ENCODE measurements at regions not wholly inside any gene's neighbourhood (a gene's known extent, or its start where the extent isn't known, plus 50 kb on each side); places are given as distances from the start of the nearest gene placed in this dataset.

DNA sequence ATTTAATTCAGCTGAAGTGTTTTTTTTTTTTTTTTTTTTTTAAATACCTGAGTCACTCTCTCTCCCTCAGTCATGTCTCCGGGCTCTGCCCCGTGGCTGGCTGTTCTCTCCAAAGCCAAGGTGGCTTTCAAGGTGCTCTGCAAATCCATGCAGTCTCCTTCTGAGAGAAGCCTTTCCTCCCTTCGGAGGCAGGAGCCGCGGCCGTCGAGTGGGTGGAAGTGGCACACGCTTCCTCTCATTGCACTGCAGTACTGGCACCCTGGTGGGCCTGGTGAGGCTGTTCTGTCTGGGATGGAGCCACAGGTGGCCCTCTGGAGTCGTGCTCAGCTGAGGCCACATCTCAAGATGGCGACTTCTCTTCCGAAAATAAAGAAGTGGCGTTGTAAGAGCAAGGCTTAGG is 221.8 kb downstream of the GLRX3 start:
- Mint-ChIP-seq H3K4me3 (ENCODE audit: low read depth) (no peak overlapping the region), H3K9me3 (no peaks in the 10 kb centered on the region), H3K27me3 (ENCODE audit: low read depth) (no peaks in the 10 kb centered on the region), H3K27ac (no peak overlapping the region), H3K36me3 (ENCODE audit: low read depth) (no peaks in the 10 kb centered on the region), H3K4me1 (ENCODE audit: low read depth) (no peaks in the 10 kb centered on the region)
- intact Hi-C loops (cut with micrococcal nuclease): no loop called here
- DNase-seq (ENCODE audit: low spot score): no peak

GRCh38 chr10:130358981-130359650 is 222.9 kb downstream of the GLRX3 start:
- Mint-ChIP-seq H3K36me3 (ENCODE audit: low read depth) (no peaks in the 10 kb centered on the region), H3K27ac (no peak overlapping the region), H3K27me3 (ENCODE audit: low read depth) (no peaks in the 10 kb centered on the region), H3K4me3 (ENCODE audit: low read depth) (no peak overlapping the region), H3K4me1 (ENCODE audit: low read depth) (no peaks in the 10 kb centered on the region), H3K9me3 (no peaks in the 10 kb centered on the region)
- intact Hi-C loops (cut with micrococcal nuclease): no loop called here
- DNase-seq (ENCODE audit: low spot score): no peak

DNA sequence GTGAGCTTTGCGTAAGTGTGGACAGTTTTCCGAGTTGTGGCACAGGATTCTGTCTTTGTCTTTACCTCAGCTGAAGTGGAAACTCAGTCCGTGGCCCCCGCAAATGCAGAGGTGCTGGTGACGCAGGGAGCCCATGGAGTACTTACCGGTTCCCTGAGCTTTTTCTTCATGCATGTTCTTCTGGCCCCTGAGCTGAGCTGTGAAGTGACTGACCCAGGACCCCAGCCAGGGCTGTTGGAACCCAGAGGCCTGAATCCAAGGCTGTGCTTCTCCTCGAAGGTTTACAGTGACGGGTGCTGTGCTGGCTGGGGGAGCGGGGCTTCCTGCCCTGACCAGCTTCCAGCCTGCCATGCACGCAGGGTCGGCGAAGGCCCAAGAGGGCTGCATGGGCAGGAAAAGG is 223.5 kb downstream of the GLRX3 start:
- Mint-ChIP-seq H3K36me3 (ENCODE audit: low read depth) (no peaks in the 10 kb centered on the region), H3K4me3 (ENCODE audit: low read depth) (no peak overlapping the region), H3K27ac (no peak overlapping the region), H3K9me3 (no peaks in the 10 kb centered on the region), H3K27me3 (ENCODE audit: low read depth) (no peaks in the 10 kb centered on the region), H3K4me1 (ENCODE audit: low read depth) (no peaks in the 10 kb centered on the region)
- DNase-seq (ENCODE audit: low spot score): no peak
- intact Hi-C loops (cut with micrococcal nuclease): no loop called here

DNA sequence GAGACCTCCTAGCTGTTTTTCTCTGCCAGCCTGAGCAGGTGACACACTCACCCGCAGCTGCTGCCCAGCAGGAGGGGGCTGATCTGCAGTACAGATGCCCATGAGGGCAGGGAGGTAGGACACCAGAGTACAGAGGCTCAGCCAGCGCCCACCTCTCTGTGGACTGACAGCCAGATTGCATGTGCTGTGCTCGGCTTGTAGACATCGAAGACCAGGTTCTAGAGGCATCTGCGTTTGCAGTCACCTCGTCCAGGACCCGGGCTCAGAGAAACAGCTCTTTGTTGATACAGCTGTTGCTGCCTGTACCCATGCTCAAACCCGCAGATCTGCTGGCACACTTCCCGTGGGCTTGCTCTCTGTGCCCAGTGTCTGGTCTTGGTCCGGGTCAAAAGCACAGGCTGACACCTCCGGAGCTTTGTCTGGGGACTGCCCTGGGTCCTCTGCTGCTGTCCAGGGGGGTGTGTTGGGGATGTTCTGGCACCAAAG is 224.7 kb downstream of the GLRX3 start:
- Mint-ChIP-seq H3K9me3 (no peaks in the 10 kb centered on the region), H3K27ac (no peak overlapping the region), H3K27me3 (ENCODE audit: low read depth) (no peaks in the 10 kb centered on the region), H3K36me3 (ENCODE audit: low read depth) (no peaks in the 10 kb centered on the region), H3K4me1 (ENCODE audit: low read depth) (no peaks in the 10 kb centered on the region), H3K4me3 (ENCODE audit: low read depth) (no peak overlapping the region)
- intact Hi-C loops (cut with micrococcal nuclease): no loop called here
- DNase-seq (ENCODE audit: low spot score): no peak

DNA sequence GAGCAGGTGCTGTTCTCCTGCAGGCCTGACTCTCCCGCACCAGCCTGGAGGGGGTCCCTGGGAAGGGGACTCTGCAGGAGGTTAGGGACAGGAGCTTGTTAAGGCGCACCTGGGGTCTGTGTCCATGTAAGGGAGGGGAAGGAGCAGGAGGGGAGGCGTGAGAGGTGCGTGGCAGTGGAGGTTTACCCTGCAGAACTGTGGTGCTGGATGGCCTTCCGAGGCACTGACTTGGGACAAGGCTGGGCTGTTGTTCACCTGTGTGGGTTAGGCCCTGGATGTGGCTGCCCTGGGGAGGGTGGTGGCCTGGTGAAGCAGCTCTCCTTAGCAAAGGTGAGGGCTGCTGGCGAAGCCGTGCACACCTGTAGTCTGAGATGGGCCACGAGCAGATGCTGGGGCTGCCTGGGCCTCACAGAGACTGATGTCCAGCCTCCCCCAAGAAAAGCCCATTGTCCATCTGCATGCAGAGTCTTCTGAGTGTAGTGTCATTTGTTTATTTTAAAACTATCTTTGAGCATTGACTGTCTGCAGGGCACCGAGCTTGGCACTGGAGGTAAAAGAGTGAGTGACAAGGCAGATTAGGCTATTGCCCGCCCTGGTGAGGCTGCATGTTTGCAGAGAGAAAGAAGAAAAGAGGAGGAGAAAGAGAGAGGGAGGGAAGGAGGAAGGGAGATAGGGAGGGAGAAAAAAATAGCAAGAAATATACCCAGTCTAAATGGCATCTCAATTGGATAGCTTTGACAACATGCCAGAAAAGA is 225.3 kb downstream of the GLRX3 start:
- DNase-seq (ENCODE audit: low spot score): no peak
- H3K9me3 Mint-ChIP-seq: no peaks in the 10 kb centered on the region
- intact Hi-C loops (cut with micrococcal nuclease): no loop called here
- no peak overlapping the region for H3K4me3 Mint-ChIP-seq (ENCODE audit: low read depth)
- no peak overlapping the region for H3K27ac Mint-ChIP-seq
- H3K36me3 Mint-ChIP-seq (ENCODE audit: low read depth): no peaks in the 10 kb centered on the region
- H3K4me1 Mint-ChIP-seq (ENCODE audit: low read depth): no peaks in the 10 kb centered on the region
- H3K27me3 Mint-ChIP-seq (ENCODE audit: low read depth): no peaks in the 10 kb centered on the region

DNA sequence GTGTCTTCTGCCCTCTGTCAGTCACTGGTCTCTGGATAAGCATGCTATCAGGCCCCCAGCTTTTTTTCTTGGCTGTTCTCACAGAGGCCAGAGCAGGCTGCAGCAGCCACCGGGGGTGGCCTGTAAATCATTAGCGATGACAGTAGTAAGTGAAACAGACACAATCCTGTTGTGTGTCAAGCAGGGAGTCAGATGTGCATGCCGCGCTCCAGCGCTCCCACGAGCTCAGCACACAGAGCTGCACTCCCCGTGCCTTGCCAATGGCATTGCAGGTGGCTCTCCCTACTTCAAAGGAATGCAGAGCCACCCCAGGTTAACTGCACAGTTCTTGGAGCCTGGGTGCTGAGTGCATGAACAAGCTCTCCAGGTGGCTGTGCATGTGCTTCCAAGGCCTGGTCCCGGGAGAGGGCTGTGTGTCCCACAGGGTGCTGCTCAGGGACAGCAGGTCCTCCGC is 226.1 kb downstream of the GLRX3 start:
- H3K27ac Mint-ChIP-seq: no peak overlapping the region
- no peaks in the 10 kb centered on the region for H3K27me3 Mint-ChIP-seq (ENCODE audit: low read depth)
- no peak for DNase-seq (ENCODE audit: low spot score)
- no peaks in the 10 kb centered on the region for H3K9me3 Mint-ChIP-seq
- no peaks in the 10 kb centered on the region for H3K36me3 Mint-ChIP-seq (ENCODE audit: low read depth)
- H3K4me1 Mint-ChIP-seq (ENCODE audit: low read depth): no peaks in the 10 kb centered on the region
- no peak overlapping the region for H3K4me3 Mint-ChIP-seq (ENCODE audit: low read depth)
- intact Hi-C loops (cut with micrococcal nuclease): no loop called here

DNA sequence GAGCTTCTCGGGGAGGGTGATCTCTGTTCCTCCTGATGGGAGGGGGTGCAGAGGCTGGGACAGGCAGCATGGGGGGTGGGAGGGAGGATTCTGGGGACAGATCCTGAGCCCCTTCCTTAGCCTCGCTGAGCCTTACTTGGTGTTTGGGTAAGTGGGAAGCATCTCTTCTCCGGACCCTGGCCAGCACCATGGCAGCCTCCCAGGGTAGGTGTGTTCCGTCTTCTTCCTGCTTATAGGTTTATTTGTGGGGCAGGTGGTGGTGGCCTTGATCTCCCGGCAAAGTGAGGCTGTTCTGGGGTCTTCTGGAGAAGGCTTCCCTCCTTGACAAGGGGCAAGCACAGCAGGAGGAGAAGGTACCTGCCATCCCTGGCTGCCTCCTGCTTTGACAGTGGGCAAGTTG is 226.9 kb downstream of the GLRX3 start:
- no peak overlapping the region for H3K27ac Mint-ChIP-seq
- H3K4me3 Mint-ChIP-seq (ENCODE audit: low read depth): no peak overlapping the region
- H3K9me3 Mint-ChIP-seq: no peaks in the 10 kb centered on the region
- DNase-seq (ENCODE audit: low spot score): no peak
- no peaks in the 10 kb centered on the region for H3K36me3 Mint-ChIP-seq (ENCODE audit: low read depth)
- no peaks in the 10 kb centered on the region for H3K27me3 Mint-ChIP-seq (ENCODE audit: low read depth)
- intact Hi-C loops (cut with micrococcal nuclease): no loop called here
- no peaks in the 10 kb centered on the region for H3K4me1 Mint-ChIP-seq (ENCODE audit: low read depth)

DNA sequence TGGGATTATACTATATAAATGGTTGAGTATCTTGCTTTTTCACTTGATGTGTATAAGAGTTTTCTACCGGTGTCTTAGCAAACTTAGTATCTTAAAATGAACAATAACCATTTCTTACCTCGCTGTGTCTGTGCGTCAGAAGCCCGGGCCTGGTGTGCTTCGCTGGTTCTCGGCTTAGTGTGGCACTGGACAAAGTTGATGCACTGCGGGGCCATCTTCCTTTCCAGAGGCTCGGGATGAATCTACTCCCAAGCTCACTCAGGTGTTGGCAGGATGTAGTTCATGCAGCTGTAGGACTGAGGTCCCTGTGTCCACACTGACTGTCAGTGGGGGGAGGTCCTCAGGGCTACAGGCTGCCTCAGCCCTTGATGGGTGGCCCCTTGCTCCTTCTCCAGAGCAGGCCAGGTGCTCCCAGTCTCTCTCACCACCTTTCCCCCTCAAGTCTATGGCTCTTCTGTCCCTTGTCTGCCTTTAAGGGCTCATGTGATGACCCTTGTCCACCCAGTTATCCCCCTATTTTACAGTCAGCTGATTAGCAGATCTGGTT is 227.8 kb downstream of the GLRX3 start:
- no peak overlapping the region for H3K4me3 Mint-ChIP-seq (ENCODE audit: low read depth)

GRCh38 chr10:130364631-130365411 is 228.6 kb downstream of the GLRX3 start:
- intact Hi-C loops (cut with micrococcal nuclease): no loop called here
- no peaks in the 10 kb centered on the region for H3K27me3 Mint-ChIP-seq (ENCODE audit: low read depth)
- no peaks in the 10 kb centered on the region for H3K36me3 Mint-ChIP-seq (ENCODE audit: low read depth)
- no peak overlapping the region for H3K27ac Mint-ChIP-seq
- no peaks in the 10 kb centered on the region for H3K4me1 Mint-ChIP-seq (ENCODE audit: low read depth)
- no peak for DNase-seq (ENCODE audit: low spot score)
- H3K9me3 Mint-ChIP-seq: no peaks in the 10 kb centered on the region
- no peak overlapping the region for H3K4me3 Mint-ChIP-seq (ENCODE audit: low read depth)

More for the DNA sequence above, 227.8 kb downstream of the GLRX3 start:
- no peaks in the 10 kb centered on the region for H3K27me3 Mint-ChIP-seq (ENCODE audit: low read depth)
- H3K27ac Mint-ChIP-seq: no peak overlapping the region
- intact Hi-C loops (cut with micrococcal nuclease): no loop called here
- H3K36me3 Mint-ChIP-seq (ENCODE audit: low read depth): no peaks in the 10 kb centered on the region
- no peaks in the 10 kb centered on the region for H3K9me3 Mint-ChIP-seq
- no peak for DNase-seq (ENCODE audit: low spot score)
- H3K4me1 Mint-ChIP-seq (ENCODE audit: low read depth): no peaks in the 10 kb centered on the region

GRCh38 chr10:130368761-130369560 is 232.8 kb downstream of the GLRX3 start:
- no peaks in the 10 kb centered on the region for H3K9me3 Mint-ChIP-seq
- no peak overlapping the region for H3K27ac Mint-ChIP-seq
- intact Hi-C loops (cut with micrococcal nuclease): no loop called here
- no peak overlapping the region for H3K4me3 Mint-ChIP-seq (ENCODE audit: low read depth)
- DNase-seq (ENCODE audit: low spot score): no peak
- no peaks in the 10 kb centered on the region for H3K27me3 Mint-ChIP-seq (ENCODE audit: low read depth)
- no peaks in the 10 kb centered on the region for H3K36me3 Mint-ChIP-seq (ENCODE audit: low read depth)
- no peaks in the 10 kb centered on the region for H3K4me1 Mint-ChIP-seq (ENCODE audit: low read depth)

GRCh38 chr10:130369645-130370381 is 233.6 kb downstream of the GLRX3 start:
- Mint-ChIP-seq H3K27me3 (ENCODE audit: low read depth) (no peaks in the 10 kb centered on the region), H3K4me1 (ENCODE audit: low read depth) (no peaks in the 10 kb centered on the region), H3K27ac (no peak overlapping the region), H3K9me3 (no peaks in the 10 kb centered on the region), H3K4me3 (ENCODE audit: low read depth) (no peak overlapping the region), H3K36me3 (ENCODE audit: low read depth) (no peaks in the 10 kb centered on the region)
- intact Hi-C loops (cut with micrococcal nuclease): no loop called here
- no peak for DNase-seq (ENCODE audit: low spot score)

GRCh38 chr10:130370721-130371120 is 234.5 kb downstream of the GLRX3 start:
- intact Hi-C loops (cut with micrococcal nuclease): no loop called here
- H3K36me3 Mint-ChIP-seq (ENCODE audit: low read depth): no peaks in the 10 kb centered on the region
- H3K4me3 Mint-ChIP-seq (ENCODE audit: low read depth): no peak overlapping the region
- no peak for DNase-seq (ENCODE audit: low spot score)
- no peaks in the 10 kb centered on the region for H3K9me3 Mint-ChIP-seq
- H3K4me1 Mint-ChIP-seq (ENCODE audit: low read depth): no peaks in the 10 kb centered on the region
- H3K27me3 Mint-ChIP-seq (ENCODE audit: low read depth): no peaks in the 10 kb centered on the region
- no peak overlapping the region for H3K27ac Mint-ChIP-seq
